HCT116 (cell line): ENCODE measurements at regions not wholly inside any gene's neighbourhood (a gene's known extent, or its start where the extent isn't known, plus 50 kb on each side); places are given as distances from the start of the nearest gene placed in this dataset.

Source experiments
- ATAC-seq: fragments of 200-7000 bp; cut with Tn5 transposase; 2 replicates; pipeline ENCODE4 v1.9.1; 2020; ENCODE audit warnings: mild to moderate bottlenecking, moderate library complexity
- BruUV-seq: library from RNA; stranded (reverse); fragments of 400-500 nt; replicated peaks from 2 replicates; lab custom pipeline; 2021; lab: Mats Ljungman, UMichigan
- CTCF ChIA-PET: fragments of 300-600 bp; sonication (Branson Sonifier 250); formaldehyde crosslinking; loops from one replicate; lab custom pipeline; 2021; ENCODE audit warnings: antibody characterized with exemption; lab: Charles Lee
- POLR2A ChIA-PET: fragments of 300-600, 350-600 bp; sonication (Branson Sonifier 250); formaldehyde crosslinking; loops from one replicate; lab custom pipeline; 2021; ENCODE audit warnings: antibody characterized with exemption; lab: Charles Lee
- RAD21 ChIA-PET, 2 experiments: fragments of 300-600 bp; sonication (Branson Sonifier 250); formaldehyde crosslinking; loops; one replicate each; lab custom pipeline; 2023; ENCODE audit warnings: low total read pairs in 2 of 2; ENCODE audit not compliant: uncharacterized antibody in 2 of 2, unreplicated experiment in 2 of 2, low non-redundant PET in 1 of 2; lab: Charles Lee
- DNase-seq: peaks from one replicate; pipeline ENCODE4 v3.0.0-alpha.2; 2010; ENCODE audit warnings: low read depth, low spot score
- H2AFZ ChIP-seq: fragments of 200-600 bp; shearing (Covaris generic), sonication (generic); 2 replicates; pipeline ENCODE4 v1.6.1; 2017; ENCODE audit warnings: low read depth, mixed run types, mixed read lengths, antibody characterized with exemption, low read length; ENCODE audit not compliant: poor library complexity, severe bottlenecking
- H3K27ac ChIP-seq: 2 replicates; pipeline ENCODE4 v1.5.1; 2012; ENCODE audit warnings: low read depth, low read length
- H3K27me3 ChIP-seq: fragments of 200-600 bp; sonication (generic); 2 replicates; pipeline ENCODE4 v1.6.1; 2016; ENCODE audit warnings: mixed run types, low read length, mixed read lengths; ENCODE audit not compliant: insufficient read depth
- H3K36me3 ChIP-seq, 2 experiments: fragments of 200-500 bp in 1 of 2; fragments of 200-600 bp in 1 of 2; sonication (Bioruptor generic) in 1 of 2; sonication (generic) in 1 of 2; 2 replicates each; pipeline versions ENCODE4 v1.5.1 to v1.6.1; 2014 to 2016; ENCODE audit warnings: low read length in 2 of 2, inconsistent platforms in 1 of 2, mixed read lengths in 1 of 2, mixed run types in 1 of 2; ENCODE audit not compliant: insufficient read depth in 2 of 2, control insufficient read depth in 1 of 2
- H3K4me1 ChIP-seq, 2 experiments: fragments of 200-600 bp in 1 of 2; sonication (generic) in 1 of 2; 2 replicates each; pipeline versions ENCODE4 v1.5.1 to v1.6.1; 2012 to 2017; ENCODE audit warnings: low read length in 2 of 2, inconsistent platforms in 1 of 2, mild to moderate bottlenecking in 1 of 2, mixed read lengths in 1 of 2, mixed run types in 1 of 2, moderate library complexity in 1 of 2; ENCODE audit not compliant: insufficient read depth in 2 of 2, control insufficient read depth in 1 of 2
- H3K4me2 ChIP-seq: fragments of 200-600 bp; sonication (generic); 2 replicates; pipeline ENCODE4 v1.6.1; 2017; ENCODE audit warnings: mixed run types, low read length, mixed read lengths
- H3K4me3 ChIP-seq, 2 experiments: fragments of 200-600 bp in 1 of 2; sonication (generic) in 1 of 2; replicated peaks in 1 of 2; 2 replicates each; pipeline ENCODE4 v1.5.1; 2011 to 2016; ENCODE audit warnings: low read length in 2 of 2, control low read depth in 1 of 2, low read depth in 1 of 2, mild to moderate bottlenecking in 1 of 2, mixed read lengths in 1 of 2, mixed run types in 1 of 2
- H3K79me2 ChIP-seq: fragments of 200-600 bp; sonication (generic); 2 replicates; pipeline ENCODE4 v1.6.1; 2017; ENCODE audit warnings: mild to moderate bottlenecking, mixed run types, low read length, moderate library complexity, mixed read lengths; ENCODE audit not compliant: insufficient read depth
- H3K9ac ChIP-seq: fragments of 200-600 bp; sonication (generic); 2 replicates; pipeline ENCODE4 v1.6.1; 2016; ENCODE audit warnings: low read length, mixed read lengths
- H3K9me2 ChIP-seq: fragments of 200-600 bp; sonication (generic), shearing (Covaris generic); 2 replicates; pipeline ENCODE4 v1.6.1; 2017; ENCODE audit warnings: mixed run types, mild to moderate bottlenecking, moderate library complexity; ENCODE audit not compliant: insufficient read depth
- H3K9me3 ChIP-seq, 2 experiments: fragments of 200-500 bp in 1 of 2; fragments of 200-600 bp in 1 of 2; sonication (Bioruptor generic) in 1 of 2; sonication (generic) in 1 of 2; 2 replicates each; pipeline ENCODE4 v1.6.1; 2014 to 2017; ENCODE audit warnings: low read length in 2 of 2, mixed read lengths in 2 of 2, inconsistent platforms in 1 of 2, low read depth in 1 of 2, mild to moderate bottlenecking in 1 of 2, mixed run types in 1 of 2, moderate library complexity in 1 of 2; ENCODE audit not compliant: control insufficient read depth in 1 of 2, insufficient read depth in 1 of 2
- H4K20me1 ChIP-seq: fragments of 200-600 bp; sonication (generic), shearing (Covaris generic); 2 replicates; pipeline ENCODE4 v1.6.1; 2017; ENCODE audit warnings: mixed run types, mild to moderate bottlenecking, moderate library complexity; ENCODE audit not compliant: insufficient read depth
- CBX3 ChIP-seq: IDR thresholded peaks from 2 replicates; pipeline ENCODE4 v1.6.1; 2012; ENCODE audit warnings: low read depth
- JUND ChIP-seq: IDR thresholded peaks from 2 replicates; pipeline ENCODE4 v1.6.1; 2012
- POLR2A ChIP-seq: IDR thresholded peaks from 2 replicates; pipeline ENCODE4 v1.7.0; 2011; ENCODE audit warnings: borderline replicate concordance; ENCODE audit not compliant: insufficient read depth, insufficient read length; ENCODE audit errors: extremely low read depth
- POLR2AphosphoS5 ChIP-seq: IDR thresholded peaks from 2 replicates; pipeline ENCODE4 v1.6.1; 2011; ENCODE audit warnings: mild to moderate bottlenecking, low read depth, low read length, moderate library complexity
- SIN3A ChIP-seq: IDR thresholded peaks from 2 replicates; pipeline ENCODE4 v1.6.1; 2012; ENCODE audit warnings: low read depth
- TCF7L2 ChIP-seq: IDR thresholded peaks from 2 replicates; pipeline ENCODE4 v1.7.0; 2011; ENCODE audit warnings: borderline replicate concordance, inconsistent platforms; ENCODE audit not compliant: insufficient read depth, insufficient read length; ENCODE audit errors: extremely low read depth
- ZNF274 ChIP-seq: fragments of 200-500 bp; sonication (Bioruptor generic); IDR thresholded peaks from 2 replicates; pipeline ENCODE4 v1.6.1; 2014; ENCODE audit warnings: mild to moderate bottlenecking, low read depth, low read length, inconsistent platforms
- intact Hi-C: fragments of 100-400 bp; cut with micrococcal nuclease; formaldehyde crosslinking; loops from 2 replicates; pipeline ENCODE4 v1.10.0; 2022
- TF ChIP-seq, protein P1 (sequence below), 3 experiments: fragments of 200-600 bp in 1 of 3; sonication (generic) in 1 of 3; IDR thresholded peaks in 2 of 3; conservative IDR thresholded peaks in 1 of 3; 2 replicates each; pipeline ENCODE4 v1.5.1; 2012 to 2017; ENCODE audit warnings: low read depth in 2 of 3, low read length in 2 of 3, antibody characterized with exemption in 1 of 3, borderline replicate concordance in 1 of 3, control low read depth in 1 of 3, mild to moderate bottlenecking in 1 of 3, mixed read lengths in 1 of 3, mixed run types in 1 of 3, moderate library complexity in 1 of 3; ENCODE audit not compliant: insufficient read depth in 1 of 3
- TF ChIP-seq, protein P2 (sequence below): IDR thresholded peaks from 2 replicates; pipeline ENCODE4 v1.6.1; 2012
- TF ChIP-seq, protein P3 (sequence below): IDR thresholded peaks from 2 replicates; pipeline ENCODE4 v1.6.1; 2012; ENCODE audit warnings: low read depth
- TF ChIP-seq, protein P4 (sequence below): IDR thresholded peaks from 2 replicates; pipeline ENCODE4 v1.6.1; 2012

DNA sequence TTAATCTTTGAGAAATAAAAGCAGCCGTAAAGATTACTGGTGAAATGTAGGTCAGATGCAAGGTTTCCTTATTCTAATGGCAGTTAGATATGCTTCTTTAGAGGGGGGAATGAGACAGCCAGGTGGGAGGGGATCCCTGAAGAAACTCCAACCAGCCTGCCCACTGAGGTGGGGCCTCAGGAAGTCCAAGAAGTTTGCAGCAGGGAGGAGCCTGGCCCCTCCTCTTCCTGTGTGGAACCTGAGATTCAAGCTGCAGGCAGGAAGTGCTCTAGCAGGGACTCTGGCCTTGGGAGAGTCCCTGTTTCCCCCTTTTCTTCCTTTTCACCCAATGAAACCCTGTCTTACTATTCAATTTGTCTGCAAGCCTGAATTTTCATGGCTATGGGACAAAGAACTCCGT lies 101.4 kb upstream of the SLITRK2 start (continued):
- TF ChIP-seq, protein P1, sequence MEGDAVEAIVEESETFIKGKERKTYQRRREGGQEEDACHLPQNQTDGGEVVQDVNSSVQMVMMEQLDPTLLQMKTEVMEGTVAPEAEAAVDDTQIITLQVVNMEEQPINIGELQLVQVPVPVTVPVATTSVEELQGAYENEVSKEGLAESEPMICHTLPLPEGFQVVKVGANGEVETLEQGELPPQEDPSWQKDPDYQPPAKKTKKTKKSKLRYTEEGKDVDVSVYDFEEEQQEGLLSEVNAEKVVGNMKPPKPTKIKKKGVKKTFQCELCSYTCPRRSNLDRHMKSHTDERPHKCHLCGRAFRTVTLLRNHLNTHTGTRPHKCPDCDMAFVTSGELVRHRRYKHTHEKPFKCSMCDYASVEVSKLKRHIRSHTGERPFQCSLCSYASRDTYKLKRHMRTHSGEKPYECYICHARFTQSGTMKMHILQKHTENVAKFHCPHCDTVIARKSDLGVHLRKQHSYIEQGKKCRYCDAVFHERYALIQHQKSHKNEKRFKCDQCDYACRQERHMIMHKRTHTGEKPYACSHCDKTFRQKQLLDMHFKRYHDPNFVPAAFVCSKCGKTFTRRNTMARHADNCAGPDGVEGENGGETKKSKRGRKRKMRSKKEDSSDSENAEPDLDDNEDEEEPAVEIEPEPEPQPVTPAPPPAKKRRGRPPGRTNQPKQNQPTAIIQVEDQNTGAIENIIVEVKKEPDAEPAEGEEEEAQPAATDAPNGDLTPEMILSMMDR (IDR thresholded peaks at IDR 0.05 in 2 of 3, conservative IDR thresholded peaks at IDR 0.05 in 1 of 3; ENCODE audit: borderline replicate concordance in 1 of 3, insufficient read depth in 1 of 3, low read depth in 2 of 3, low read length in 2 of 3) = no peak
- TF ChIP-seq POLR2A (no peak), CBX3 (no peak), TCF7L2 (no peak)
- TF ChIP-seq, protein P2, sequence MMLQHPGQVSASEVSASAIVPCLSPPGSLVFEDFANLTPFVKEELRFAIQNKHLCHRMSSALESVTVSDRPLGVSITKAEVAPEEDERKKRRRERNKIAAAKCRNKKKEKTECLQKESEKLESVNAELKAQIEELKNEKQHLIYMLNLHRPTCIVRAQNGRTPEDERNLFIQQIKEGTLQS = no peak
- TF ChIP-seq, protein P3, sequence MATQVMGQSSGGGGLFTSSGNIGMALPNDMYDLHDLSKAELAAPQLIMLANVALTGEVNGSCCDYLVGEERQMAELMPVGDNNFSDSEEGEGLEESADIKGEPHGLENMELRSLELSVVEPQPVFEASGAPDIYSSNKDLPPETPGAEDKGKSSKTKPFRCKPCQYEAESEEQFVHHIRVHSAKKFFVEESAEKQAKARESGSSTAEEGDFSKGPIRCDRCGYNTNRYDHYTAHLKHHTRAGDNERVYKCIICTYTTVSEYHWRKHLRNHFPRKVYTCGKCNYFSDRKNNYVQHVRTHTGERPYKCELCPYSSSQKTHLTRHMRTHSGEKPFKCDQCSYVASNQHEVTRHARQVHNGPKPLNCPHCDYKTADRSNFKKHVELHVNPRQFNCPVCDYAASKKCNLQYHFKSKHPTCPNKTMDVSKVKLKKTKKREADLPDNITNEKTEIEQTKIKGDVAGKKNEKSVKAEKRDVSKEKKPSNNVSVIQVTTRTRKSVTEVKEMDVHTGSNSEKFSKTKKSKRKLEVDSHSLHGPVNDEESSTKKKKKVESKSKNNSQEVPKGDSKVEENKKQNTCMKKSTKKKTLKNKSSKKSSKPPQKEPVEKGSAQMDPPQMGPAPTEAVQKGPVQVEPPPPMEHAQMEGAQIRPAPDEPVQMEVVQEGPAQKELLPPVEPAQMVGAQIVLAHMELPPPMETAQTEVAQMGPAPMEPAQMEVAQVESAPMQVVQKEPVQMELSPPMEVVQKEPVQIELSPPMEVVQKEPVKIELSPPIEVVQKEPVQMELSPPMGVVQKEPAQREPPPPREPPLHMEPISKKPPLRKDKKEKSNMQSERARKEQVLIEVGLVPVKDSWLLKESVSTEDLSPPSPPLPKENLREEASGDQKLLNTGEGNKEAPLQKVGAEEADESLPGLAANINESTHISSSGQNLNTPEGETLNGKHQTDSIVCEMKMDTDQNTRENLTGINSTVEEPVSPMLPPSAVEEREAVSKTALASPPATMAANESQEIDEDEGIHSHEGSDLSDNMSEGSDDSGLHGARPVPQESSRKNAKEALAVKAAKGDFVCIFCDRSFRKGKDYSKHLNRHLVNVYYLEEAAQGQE = no peak
- TF ChIP-seq, protein P4, sequence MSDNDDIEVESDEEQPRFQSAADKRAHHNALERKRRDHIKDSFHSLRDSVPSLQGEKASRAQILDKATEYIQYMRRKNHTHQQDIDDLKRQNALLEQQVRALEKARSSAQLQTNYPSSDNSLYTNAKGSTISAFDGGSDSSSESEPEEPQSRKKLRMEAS = no peak

DNA sequence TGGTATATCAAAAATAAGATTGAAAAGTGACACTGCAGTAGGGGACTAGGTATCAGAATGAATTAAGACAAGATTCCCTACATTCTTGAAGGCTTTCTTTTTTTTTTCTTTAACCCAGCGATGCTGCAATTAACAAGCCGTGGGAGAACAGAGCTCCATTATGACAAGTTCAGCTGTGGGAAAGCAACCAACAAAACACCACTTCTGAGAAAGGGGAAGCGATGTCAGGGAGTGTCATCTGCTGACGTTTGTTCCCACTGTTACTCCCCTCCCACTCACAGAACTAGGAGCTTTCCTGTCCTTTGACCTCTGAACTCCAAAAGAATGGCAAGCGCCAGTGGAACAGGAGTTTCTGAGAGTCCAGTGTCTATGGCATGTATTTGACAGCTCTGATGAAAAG lies 90.2 kb upstream of the SLITRK2 start:
- Histone ChIP-seq H3K36me3 (no peaks in the 10 kb centered on the region), H4K20me1 (no peaks in the 10 kb centered on the region), H3K27ac (no peak overlapping the region), H3K4me3 (no peak overlapping the region), H3K9me3 (no peaks in the 10 kb centered on the region), H3K79me2 (no peaks in the 10 kb centered on the region), H3K27me3 (no peaks in the 10 kb centered on the region), H3K4me1 (no peaks in the 10 kb centered on the region), H3K9me2 (no peaks in the 10 kb centered on the region), H3K9ac (no peak overlapping the region), H3K4me2 (no peak overlapping the region), H2AFZ (no peak overlapping the region)
- POLR2A ChIA-PET = no interaction called here
- CTCF ChIA-PET = no interaction called here
- TF ChIP-seq, protein P4 = no peak
- no peak for TF ChIP-seq JUND
- TF ChIP-seq ZNF274 = no peak
- TF ChIP-seq SIN3A = no peak
- TF ChIP-seq POLR2AphosphoS5 = no peak
- no TSS peak for BruUV-seq
- ATAC-seq (no peak), DNase-seq (no peak)
- intact Hi-C loops = no loop called here
- RAD21 ChIA-PET = no interaction called here
